ENCODE measurements at regions not wholly inside any gene's neighbourhood (a gene's known extent, or its start where the extent isn't known, plus 50 kb on each side); places are given as distances from the start of the nearest gene placed in this dataset.

GRCh38 chr1:184164536-184164935, 113.0 kb downstream of the TSEN15 start:
- TF ChIP-seq ISL1 (CRISPR knock-in tag; IDR thresholded peaks at IDR 0.05): no peak
- no peak for TF ChIP-seq BACH2 (CRISPR knock-in tag; IDR thresholded peaks at IDR 0.05; ENCODE audit: borderline replicate concordance)
- TF ChIP-seq ZC3H10 (CRISPR knock-in tag; IDR thresholded peaks at IDR 0.05): no peak
- no peak for TF ChIP-seq ZNF8 (CRISPR knock-in tag; IDR thresholded peaks at IDR 0.05)
- no peak for ATAC-seq

GRCh38 chr1:184166485-184166884, 115.0 kb downstream of the TSEN15 start:
- ATAC-seq: peak; percentile 56
- TF ChIP-seq ZNF8 (CRISPR knock-in tag; IDR thresholded peaks at IDR 0.05) (no peak), TOX (CRISPR knock-in tag; IDR thresholded peaks at IDR 0.05; ENCODE audit: borderline replicate concordance) (no peak), ZFP3 (CRISPR knock-in tag; IDR thresholded peaks at IDR 0.05) (no peak), TSHZ2 (CRISPR knock-in tag; IDR thresholded peaks at IDR 0.05) (0 out of 2 replicates have a peak, but pooled peaks have one; percentile 55), TCF4 (CRISPR knock-in tag; IDR thresholded peaks at IDR 0.05; ENCODE audit: borderline replicate concordance) (peak; percentile 76)
- TF ChIP-seq, protein P1, sequence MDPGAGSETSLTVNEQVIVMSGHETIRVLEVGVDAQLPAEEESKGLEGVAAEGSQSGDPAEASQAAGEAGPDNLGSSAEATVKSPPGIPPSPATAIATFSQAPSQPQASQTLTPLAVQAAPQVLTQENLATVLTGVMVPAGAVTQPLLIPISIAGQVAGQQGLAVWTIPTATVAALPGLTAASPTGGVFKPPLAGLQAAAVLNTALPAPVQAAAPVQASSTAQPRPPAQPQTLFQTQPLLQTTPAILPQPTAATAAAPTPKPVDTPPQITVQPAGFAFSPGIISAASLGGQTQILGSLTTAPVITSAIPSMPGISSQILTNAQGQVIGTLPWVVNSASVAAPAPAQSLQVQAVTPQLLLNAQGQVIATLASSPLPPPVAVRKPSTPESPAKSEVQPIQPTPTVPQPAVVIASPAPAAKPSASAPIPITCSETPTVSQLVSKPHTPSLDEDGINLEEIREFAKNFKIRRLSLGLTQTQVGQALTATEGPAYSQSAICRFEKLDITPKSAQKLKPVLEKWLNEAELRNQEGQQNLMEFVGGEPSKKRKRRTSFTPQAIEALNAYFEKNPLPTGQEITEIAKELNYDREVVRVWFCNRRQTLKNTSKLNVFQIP (CRISPR knock-in tag; IDR thresholded peaks at IDR 0.05; ENCODE audit: borderline replicate concordance, low read depth): no peak

GRCh38 chr1:184167352-184167751, 115.8 kb downstream of the TSEN15 start:
- TF ChIP-seq CSDC2 (CRISPR knock-in tag; IDR thresholded peaks at IDR 0.05): no peak
- no peak for TF ChIP-seq SNAI2 (CRISPR knock-in tag; IDR thresholded peaks at IDR 0.05)
- TF ChIP-seq ESRRG (CRISPR knock-in tag; IDR thresholded peaks at IDR 0.05): no peak
- TF ChIP-seq TSHZ2 (CRISPR knock-in tag; IDR thresholded peaks at IDR 0.05): no peak
- TF ChIP-seq ZFP30 (CRISPR knock-in tag; IDR thresholded peaks at IDR 0.05): no peak
- no peak for TF ChIP-seq ISL1 (CRISPR knock-in tag; IDR thresholded peaks at IDR 0.05)
- TF ChIP-seq ARNTL (CRISPR knock-in tag; IDR thresholded peaks at IDR 0.05; ENCODE audit: borderline replicate concordance, low read depth): no peak
- TF ChIP-seq CREB5 (CRISPR knock-in tag; IDR thresholded peaks at IDR 0.05; ENCODE audit: low read depth): no peak
- no peak for TF ChIP-seq ZNF565 (CRISPR knock-in tag; conservative IDR thresholded peaks at IDR 0.05; ENCODE audit: low read depth)
- no peak for TF ChIP-seq ZC3H10 (CRISPR knock-in tag; IDR thresholded peaks at IDR 0.05)
- no peak for TF ChIP-seq CSRNP3 (CRISPR knock-in tag; IDR thresholded peaks at IDR 0.05)
- no peak for TF ChIP-seq TCF4 (CRISPR knock-in tag; IDR thresholded peaks at IDR 0.05; ENCODE audit: borderline replicate concordance)
- no peak for TF ChIP-seq ZFP3 (CRISPR knock-in tag; IDR thresholded peaks at IDR 0.05)
- TF ChIP-seq PATZ1 (CRISPR knock-in tag; IDR thresholded peaks at IDR 0.05; ENCODE audit: borderline replicate concordance): no peak
- no peak for TF ChIP-seq RARB (CRISPR knock-in tag; IDR thresholded peaks at IDR 0.05)
- TF ChIP-seq GLIS3 (CRISPR knock-in tag; IDR thresholded peaks at IDR 0.05): no peak
- ATAC-seq: no peak

Data from SK-N-SH treated with all-trans-retinoic acid at 6 μM for 48 hours (cell line).